Mesendoderm (in vitro differentiated cells): ENCODE measurements at regions not wholly inside any gene's neighbourhood (a gene's known extent, or its start where the extent isn't known, plus 50 kb on each side); places are given as distances from the start of the nearest gene placed in this dataset.
A peak's percentile ranks its signal among the peaks of the same experiment; 100 is the strongest.

ENCODE experiments used
- DNase-seq: peaks from one replicate; pipeline ENCODE4 v3.0.0; 2013
- H2AK5ac ChIP-seq: 2 replicates; pipeline ENCODE4 v1.6.1; 2013; ENCODE audit warnings: low read length, inconsistent platforms
- H2BK120ac ChIP-seq: 2 replicates; pipeline ENCODE4 v1.6.1; 2013; ENCODE audit warnings: low read depth, mild to moderate bottlenecking, low read length, moderate library complexity, mixed read lengths
- H2BK15ac ChIP-seq: replicated peaks from 2 replicates; pipeline ENCODE4 v1.6.1; 2013; ENCODE audit warnings: low read depth, mild to moderate bottlenecking, moderate library complexity
- H2BK5ac ChIP-seq: 2 replicates; pipeline ENCODE4 v1.6.1; 2013; ENCODE audit warnings: low read length, inconsistent platforms
- H3K18ac ChIP-seq: 2 replicates; pipeline ENCODE4 v1.6.1; 2013; ENCODE audit warnings: mild to moderate bottlenecking, low read length, mixed read lengths
- H3K23ac ChIP-seq: one replicate; pipeline ENCODE4 v1.6.1; 2013; ENCODE audit warnings: low read length
- H3K27ac ChIP-seq: 2 replicates; pipeline ENCODE4 v1.5.1; 2013; ENCODE audit warnings: low read depth, mild to moderate bottlenecking, inconsistent platforms, low read length, moderate library complexity
- H3K27me3 ChIP-seq: 2 replicates; pipeline ENCODE4 v1.6.1; 2013; ENCODE audit warnings: low read length, control low read depth, mild to moderate bottlenecking, inconsistent platforms; ENCODE audit not compliant: insufficient read depth, poor library complexity
- H3K36me3 ChIP-seq: 2 replicates; pipeline ENCODE4 v1.6.1; 2013; ENCODE audit warnings: low read length, inconsistent platforms; ENCODE audit not compliant: control insufficient read depth, insufficient read depth
- H3K4ac ChIP-seq: one replicate; pipeline ENCODE4 v1.6.1; 2013; ENCODE audit warnings: low read depth, mild to moderate bottlenecking, low read length, moderate library complexity
- H3K4me1 ChIP-seq: 2 replicates; pipeline ENCODE4 v1.6.1; 2013; ENCODE audit warnings: low read depth, low read length, inconsistent platforms; ENCODE audit not compliant: control insufficient read depth
- H3K4me2 ChIP-seq: 2 replicates; pipeline ENCODE4 v1.6.1; 2013; ENCODE audit warnings: low read length
- H3K4me3 ChIP-seq: 2 replicates; pipeline ENCODE4 v1.5.1; 2013; ENCODE audit warnings: mild to moderate bottlenecking, low read length
- H3K56ac ChIP-seq: one replicate; pipeline ENCODE4 v1.6.1; 2013; ENCODE audit warnings: low read length
- H3K79me1 ChIP-seq: 2 replicates; pipeline ENCODE4 v1.6.1; 2013; ENCODE audit warnings: low read length, inconsistent platforms
- H3K79me2 ChIP-seq: 2 replicates; pipeline ENCODE4 v1.6.1; 2013; ENCODE audit warnings: mild to moderate bottlenecking, low read length; ENCODE audit not compliant: control insufficient read depth, insufficient read depth
- H3K9ac ChIP-seq: 2 replicates; pipeline ENCODE4 v1.6.1; 2013; ENCODE audit warnings: low read length, inconsistent platforms
- H4K5ac ChIP-seq: one replicate; pipeline ENCODE4 v1.6.1; 2013; ENCODE audit warnings: low read length
- H4K8ac ChIP-seq: one replicate; pipeline ENCODE4 v1.6.1; 2013; ENCODE audit warnings: low read depth, mild to moderate bottlenecking, control low read depth, low read length, moderate library complexity
- WGBS: extraction: QIAGEN DNeasy Blood & Tissue Kit; methylation state at CpG from one replicate; pipeline ENCODE4 v1.1.7; 2013; ENCODE audit warnings: low lambda C conversion rate, missing lambda C conversion rate; ENCODE audit not compliant: insufficient coverage; ENCODE audit errors: extremely low coverage; 5-methylcytosine and 5-hydroxymethylcytosine counted together

- WGBS = no CpG with 5 or more reads among the region's 17 CpGs
- no peak overlapping the region for H4K5ac ChIP-seq
- no peak overlapping the region for H2BK15ac ChIP-seq
- no peak overlapping the region for H3K56ac ChIP-seq
- no peaks in the 10 kb centered on the region for H3K79me1 ChIP-seq
- peak overlapping the region; percentile 89 for H3K23ac ChIP-seq
- DNase-seq = no peak
- no peak overlapping the region for H3K9ac ChIP-seq
- no peak overlapping the region for H3K4me2 ChIP-seq
- H3K27me3 ChIP-seq = no peaks in the 10 kb centered on the region
- H3K4ac ChIP-seq = no peak overlapping the region
- H3K4me1 ChIP-seq = no peaks in the 10 kb centered on the region
- H3K4me3 ChIP-seq = no peak overlapping the region
- no peak overlapping the region for H2BK5ac ChIP-seq
- H3K36me3 ChIP-seq = no peaks in the 10 kb centered on the region
- H4K8ac ChIP-seq = no peak overlapping the region
- H2BK120ac ChIP-seq = no peak overlapping the region
- no peak overlapping the region for H3K18ac ChIP-seq
- H3K79me2 ChIP-seq = no peaks in the 10 kb centered on the region
- no peak overlapping the region for H2AK5ac ChIP-seq
- no peak overlapping the region for H3K27ac ChIP-seq
Measured at GRCh38 chr9:134993416-134993815, 75.7 kb upstream of the FCN1 start.

GRCh38 chr9:134993996-134994720 lies 76.4 kb upstream of the FCN1 start:
- Histone ChIP-seq H3K79me1 (no peaks in the 10 kb centered on the region), H3K27ac (no peak overlapping the region), H3K56ac (no peak overlapping the region), H3K18ac (no peak overlapping the region), H2BK5ac (no peak overlapping the region), H2BK120ac (no peak overlapping the region), H3K36me3 (no peaks in the 10 kb centered on the region), H2BK15ac (no peak overlapping the region), H3K23ac (no peak overlapping the region), H3K79me2 (no peaks in the 10 kb centered on the region), H3K4me3 (no peak overlapping the region), H3K27me3 (no peaks in the 10 kb centered on the region), H3K4me1 (no peaks in the 10 kb centered on the region), H4K5ac (no peak overlapping the region), H3K4ac (no peak overlapping the region), H3K4me2 (no peak overlapping the region), H4K8ac (no peak overlapping the region), H2AK5ac (no peak overlapping the region), H3K9ac (no peak overlapping the region)
- whole genome bisulfite sequencing = no CpG with 5 or more reads among the region's 15 CpGs
- DNase-seq = no peak

- Histone ChIP-seq H3K56ac (no peak overlapping the region), H2BK15ac (no peak overlapping the region), H3K79me2 (no peaks in the 10 kb centered on the region), H3K36me3 (no peaks in the 10 kb centered on the region), H3K79me1 (no peaks in the 10 kb centered on the region), H3K27me3 (no peaks in the 10 kb centered on the region), H3K9ac (no peak overlapping the region), H4K5ac (no peak overlapping the region), H3K4me2 (no peak overlapping the region), H3K27ac (no peak overlapping the region), H2BK120ac (no peak overlapping the region), H3K18ac (no peak overlapping the region), H2AK5ac (no peak overlapping the region), H3K4me3 (no peak overlapping the region), H3K4ac (no peak overlapping the region), H2BK5ac (no peak overlapping the region), H4K8ac (no peak overlapping the region), H3K23ac (no peak overlapping the region), H3K4me1 (no peaks in the 10 kb centered on the region)
- no peak for DNase-seq
- no CpG with 5 or more reads among the region's 19 CpGs for WGBS
Measured at GRCh38 chr9:134994926-134995791, 77.4 kb upstream of the FCN1 start.

- no peaks in the 10 kb centered on the region for H3K4me1 ChIP-seq
- no peak overlapping the region for H3K23ac ChIP-seq
- no peak overlapping the region for H3K27ac ChIP-seq
- H3K4me3 ChIP-seq = no peak overlapping the region
- no peak overlapping the region for H2BK120ac ChIP-seq
- H3K4me2 ChIP-seq = no peak overlapping the region
- no peak overlapping the region for H4K8ac ChIP-seq
- H3K9ac ChIP-seq = no peak overlapping the region
- no peaks in the 10 kb centered on the region for H3K36me3 ChIP-seq
- no peaks in the 10 kb centered on the region for H3K79me1 ChIP-seq
- WGBS = no CpG with 5 or more reads among the region's 10 CpGs
- no peak overlapping the region for H3K56ac ChIP-seq
- no peak overlapping the region for H3K18ac ChIP-seq
- H4K5ac ChIP-seq = no peak overlapping the region
- H2BK15ac ChIP-seq = no peak overlapping the region
- H3K27me3 ChIP-seq = no peaks in the 10 kb centered on the region
- no peak for DNase-seq
- H2AK5ac ChIP-seq = no peak overlapping the region
- H3K79me2 ChIP-seq = no peaks in the 10 kb centered on the region
- H2BK5ac ChIP-seq = no peak overlapping the region
- no peak overlapping the region for H3K4ac ChIP-seq
Measured at GRCh38 chr9:134995792-134996120, 78.0 kb upstream of the FCN1 start.

- H4K8ac ChIP-seq = no peak overlapping the region
- no peak overlapping the region for H4K5ac ChIP-seq
- H3K4me2 ChIP-seq = no peak overlapping the region
- no peak overlapping the region for H2BK15ac ChIP-seq
- no peaks in the 10 kb centered on the region for H3K27me3 ChIP-seq
- no peak overlapping the region for H3K4ac ChIP-seq
- DNase-seq = no peak
- no CpG with 5 or more reads among the region's 24 CpGs for WGBS
- H2BK5ac ChIP-seq = no peak overlapping the region
- no peak overlapping the region for H3K4me3 ChIP-seq
- H3K36me3 ChIP-seq = no peaks in the 10 kb centered on the region
- H3K27ac ChIP-seq = no peak overlapping the region
- no peak overlapping the region for H2AK5ac ChIP-seq
- H3K56ac ChIP-seq = no peak overlapping the region
- H3K18ac ChIP-seq = no peak overlapping the region
- H3K79me2 ChIP-seq = no peaks in the 10 kb centered on the region
- H2BK120ac ChIP-seq = no peak overlapping the region
- no peak overlapping the region for H3K9ac ChIP-seq
- H3K23ac ChIP-seq = no peak overlapping the region
- H3K4me1 ChIP-seq = no peaks in the 10 kb centered on the region
- H3K79me1 ChIP-seq = no peaks in the 10 kb centered on the region
Measured at GRCh38 chr9:134996591-134997530, 79.1 kb upstream of the FCN1 start.
